GM18498 (cell line): ENCODE measurements at regions not wholly inside any gene's neighbourhood (a gene's known extent, or its start where the extent isn't known, plus 50 kb on each side); places are given as distances from the start of the nearest gene placed in this dataset.
A peak's percentile ranks its signal among the peaks of the same experiment; 100 is the strongest.

Experiments used
- ATAC-seq: cut with Tn5 transposase; IDR thresholded peaks from one replicate; pipeline ENCODE4 v1.9.1; 2021; ENCODE audit warnings: mild to moderate bottlenecking, moderate library complexity; ENCODE audit not compliant: unreplicated experiment

GRCh38 chr2:65711863-65712262, 279.5 kb upstream of the SPRED2 start:
- ATAC-seq = no peak

DNA sequence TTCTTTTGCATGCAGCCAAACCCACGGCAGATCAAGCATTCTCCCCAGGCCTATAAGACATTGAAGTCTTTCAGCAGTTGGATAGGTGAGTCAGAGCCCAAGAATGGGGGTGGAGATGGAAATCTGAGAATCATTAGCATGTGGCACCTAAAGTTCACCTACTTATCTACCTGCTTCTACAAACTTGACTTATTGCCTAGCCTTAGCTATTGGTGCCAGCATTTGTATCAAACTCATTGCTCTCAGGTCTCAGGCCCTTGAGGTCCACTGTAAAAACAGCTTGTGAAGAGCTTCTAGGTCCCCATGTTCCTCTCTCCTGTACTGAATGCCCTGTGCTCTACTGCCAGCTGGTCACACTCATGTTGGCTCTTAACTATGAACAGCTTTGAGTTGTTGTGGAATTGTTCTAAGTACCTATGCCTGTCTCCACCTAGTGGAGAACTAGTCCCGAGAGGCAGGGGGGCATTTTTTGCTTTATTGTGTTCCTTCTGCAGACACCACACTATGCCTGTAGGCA, 278.4 kb upstream of the SPRED2 start:
- ATAC-seq = no peak

GRCh38 chr2:65710356-65710755, 278.0 kb upstream of the SPRED2 start:
- no peak for ATAC-seq

- no peak for ATAC-seq
These were observed 275.7 kb upstream of the SPRED2 start for GRCh38 chr2:65708086-65708485.

DNA sequence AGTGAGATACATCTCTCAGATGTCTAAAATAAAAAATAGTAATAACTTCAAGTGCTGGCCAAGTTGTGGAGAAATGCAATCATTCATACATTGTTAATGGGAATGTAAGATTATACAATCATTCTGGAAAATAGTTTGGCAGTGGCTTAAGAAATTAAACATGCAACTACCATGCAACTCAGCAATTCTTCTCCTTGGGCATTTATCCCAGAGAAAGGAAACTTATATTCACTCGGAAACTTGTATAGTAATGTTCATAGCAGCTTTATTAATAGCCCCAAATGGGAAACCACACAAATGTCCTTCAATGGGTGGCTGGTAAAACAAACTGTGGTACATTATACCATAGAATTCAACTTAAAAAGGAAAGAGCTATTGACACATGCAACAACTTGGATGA, 274.0 kb upstream of the SPRED2 start:
- ATAC-seq = no peak

- ATAC-seq = no peak
These were observed 268.8 kb upstream of the SPRED2 start for GRCh38 chr2:65701191-65701590.

DNA sequence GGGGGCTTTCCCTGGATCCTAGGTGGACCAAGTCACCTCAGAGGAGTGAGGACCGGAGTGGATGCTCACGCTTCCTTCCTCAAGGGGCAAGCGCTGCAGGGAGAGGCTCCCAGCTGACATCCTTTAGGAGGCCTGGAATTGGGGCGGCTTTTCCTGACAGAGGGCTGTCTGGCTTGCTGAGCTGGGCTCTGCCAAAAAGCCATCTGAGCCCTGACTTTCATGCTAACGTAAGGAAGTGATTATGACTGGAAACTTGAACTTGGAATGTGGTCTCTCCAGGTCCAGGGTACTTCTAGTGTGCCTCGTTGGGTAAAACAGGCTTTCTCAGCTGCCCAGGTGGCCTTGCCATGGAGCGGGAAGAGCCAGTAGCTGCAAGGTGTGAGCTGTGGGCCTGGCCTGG, 268.3 kb upstream of the SPRED2 start:
- ATAC-seq = no peak

- no peak for ATAC-seq
These were observed 267.7 kb upstream of the SPRED2 start for GRCh38 chr2:65700004-65700651.

DNA sequence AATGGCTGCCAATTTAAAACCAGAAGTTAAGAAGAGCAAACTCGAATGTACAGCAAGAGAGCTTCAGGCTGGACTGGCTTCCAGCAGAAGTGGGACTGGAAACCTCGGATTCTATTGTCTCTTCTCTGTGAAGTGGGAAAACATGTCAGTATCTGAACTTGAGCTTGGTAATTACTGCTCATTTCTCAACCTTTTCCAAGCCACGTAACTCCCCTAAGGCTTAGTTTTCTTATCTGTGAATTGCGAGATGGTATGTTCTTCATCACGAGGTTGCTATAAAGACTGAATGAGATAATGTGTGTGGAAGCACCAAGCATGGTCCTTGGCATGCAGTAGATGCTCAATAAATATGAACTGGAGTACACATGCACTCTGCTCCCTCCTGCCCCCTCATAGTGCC, 259.4 kb upstream of the SPRED2 start:
- ATAC-seq = no peak

GRCh38 chr2:65688141-65688886, 255.9 kb upstream of the SPRED2 start:
- ATAC-seq = no peak

- no peak for ATAC-seq
These were observed 255.2 kb upstream of the SPRED2 start for GRCh38 chr2:65687614-65688013.

DNA sequence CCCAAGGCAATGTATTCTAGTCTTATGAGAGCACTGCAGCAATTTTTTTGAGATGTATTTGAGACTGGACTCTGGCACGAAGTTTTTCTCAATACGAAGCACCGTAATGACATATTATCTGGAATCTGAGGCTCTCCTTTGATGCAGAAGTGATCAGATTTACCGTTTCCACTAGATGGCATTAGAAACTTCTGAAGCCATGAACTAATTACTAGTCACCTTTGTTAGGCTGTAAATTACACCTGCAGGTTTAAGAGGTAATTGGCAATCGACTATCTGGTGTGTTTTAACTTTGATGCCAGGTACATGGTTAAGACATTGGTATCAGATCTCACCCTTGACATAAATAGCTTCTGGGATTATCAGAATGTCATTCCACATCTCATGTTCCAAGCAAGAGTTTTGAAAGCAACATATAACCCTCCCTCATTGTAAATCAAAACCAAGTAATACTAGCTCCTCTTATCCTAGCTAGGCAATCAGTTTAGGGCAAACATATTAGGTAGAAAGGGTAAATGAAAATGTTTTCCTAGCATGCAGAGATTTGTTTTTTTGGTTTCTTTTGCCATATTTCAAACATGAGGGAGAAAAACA, 254.6 kb upstream of the SPRED2 start:
- ATAC-seq = no peak

GRCh38 chr2:65681503-65681902, 249.1 kb upstream of the SPRED2 start:
- no peak for ATAC-seq

- ATAC-seq = no peak
These were observed 246.5 kb upstream of the SPRED2 start for GRCh38 chr2:65678779-65679391.

GRCh38 chr2:65675350-65675749, 243.0 kb upstream of the SPRED2 start:
- no peak for ATAC-seq

GRCh38 chr2:65671670-65672242, 239.4 kb upstream of the SPRED2 start:
- ATAC-seq = no peak

DNA sequence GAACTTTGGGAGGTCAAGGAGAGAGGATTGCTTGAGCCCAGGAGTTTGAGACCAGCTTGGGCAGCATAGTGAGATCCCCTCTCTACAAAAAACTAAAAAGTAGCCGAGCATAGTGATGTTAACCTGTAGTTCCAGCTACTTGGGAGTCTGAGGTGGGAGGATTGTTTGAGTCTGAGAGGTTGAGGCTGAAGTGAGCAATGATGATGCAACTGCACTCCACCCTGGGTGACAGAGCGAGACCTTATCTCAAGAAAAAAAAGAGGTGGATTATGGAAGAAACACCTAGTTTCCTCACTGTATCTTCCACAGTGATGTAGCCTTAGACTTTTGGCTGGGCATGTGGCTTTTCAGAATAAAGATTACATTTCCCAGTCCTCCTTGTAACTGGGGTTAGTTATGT, 237.2 kb upstream of the SPRED2 start:
- ATAC-seq = no peak

DNA sequence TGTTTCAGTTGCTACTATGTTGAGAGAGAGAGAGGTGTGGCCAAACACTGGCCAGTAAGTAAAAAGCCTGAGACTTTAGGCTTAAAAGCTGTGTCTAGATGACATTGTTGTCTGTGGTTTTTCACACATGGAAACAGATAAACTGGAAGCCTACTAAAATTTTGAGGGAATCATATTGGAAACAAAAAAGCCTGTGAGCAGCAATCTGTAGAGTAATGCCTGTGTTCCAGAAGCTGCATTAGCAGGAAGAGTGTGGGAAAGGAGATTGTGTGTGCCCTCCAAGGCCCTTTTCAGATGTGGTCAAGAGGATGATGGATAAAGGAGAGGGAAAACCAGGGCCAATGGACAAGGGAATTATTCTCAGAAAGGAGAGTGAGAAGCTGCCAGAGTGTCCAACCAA, 236.3 kb upstream of the SPRED2 start:
- ATAC-seq = no peak

DNA sequence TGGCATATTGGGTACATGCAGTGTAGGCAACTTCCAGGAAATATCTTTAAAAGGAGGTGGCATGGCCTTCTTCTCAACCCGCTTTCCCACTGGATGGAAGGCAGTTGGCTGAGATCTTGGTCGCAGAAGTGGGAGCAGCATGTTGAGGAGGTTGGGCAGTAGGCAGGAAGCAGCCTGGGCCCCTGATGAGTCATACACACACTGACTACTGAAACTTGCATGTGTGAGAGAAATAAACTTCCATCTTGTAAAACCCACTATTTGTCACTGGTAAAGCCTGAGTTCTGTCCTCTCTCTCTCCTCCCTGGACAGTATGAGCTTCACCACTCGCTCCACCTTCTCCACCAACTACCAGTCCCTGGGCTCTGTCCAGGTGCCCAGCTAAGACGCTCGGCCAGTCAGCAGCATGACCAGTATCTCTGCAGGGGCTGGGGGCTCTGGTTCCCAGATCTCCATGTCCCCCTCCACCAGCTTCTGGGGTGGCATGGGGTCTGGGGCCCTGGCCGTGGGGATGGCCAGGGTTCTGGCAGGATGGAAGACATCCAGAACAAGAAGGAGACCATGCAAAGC, 233.8 kb upstream of the SPRED2 start:
- peak; percentile 100 for ATAC-seq

DNA sequence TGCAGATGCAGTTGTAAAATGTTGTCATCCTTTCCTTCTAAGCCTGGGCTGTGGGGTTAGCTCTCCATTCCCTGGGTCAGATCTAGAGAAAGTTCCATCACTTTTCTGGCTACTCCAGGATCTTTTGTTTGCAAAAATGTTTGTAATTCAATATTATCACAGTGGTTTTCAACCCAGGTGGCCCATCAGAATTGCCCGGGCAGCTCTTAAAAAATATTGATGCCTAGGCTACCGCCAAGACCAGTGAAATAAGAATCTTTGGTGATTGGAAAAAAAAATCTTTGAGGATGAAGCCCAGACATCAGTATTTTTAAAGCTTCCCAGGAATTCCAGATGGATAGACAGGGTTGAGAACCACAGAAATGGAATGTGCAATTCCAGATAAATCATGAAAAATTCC, 232.5 kb upstream of the SPRED2 start:
- ATAC-seq = no peak

DNA sequence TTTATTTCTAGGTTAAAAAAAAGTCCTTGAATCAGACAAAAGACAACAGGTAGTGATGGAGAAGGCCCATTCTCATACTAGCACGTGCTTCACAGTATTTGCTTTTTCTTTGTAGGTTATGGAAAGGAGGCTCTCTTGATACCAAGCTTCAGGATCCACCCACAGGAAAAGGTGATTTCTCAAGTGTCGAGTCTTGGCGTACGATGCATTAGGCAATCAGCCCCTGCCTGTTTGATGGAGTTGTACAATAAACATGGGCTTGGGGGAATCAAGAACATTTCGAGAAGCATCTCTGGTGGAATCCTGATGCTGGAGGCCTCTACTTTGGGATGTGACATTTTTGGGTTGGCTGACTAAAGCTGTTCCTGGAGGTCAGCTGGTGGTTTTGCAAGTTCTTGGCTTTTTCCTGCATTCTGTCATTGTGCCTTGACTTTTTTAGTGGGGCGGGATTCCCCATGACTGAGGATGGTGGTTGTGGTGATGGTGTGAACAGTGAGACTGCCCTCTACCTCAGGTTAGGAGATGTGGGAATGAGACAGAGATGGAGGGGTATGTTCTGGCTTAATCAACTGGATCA, 231.5 kb upstream of the SPRED2 start:
- ATAC-seq = no peak
